Hematopoietic multipotent progenitor cell (in vitro differentiated cells): ENCODE measurements at regions not wholly inside any gene's neighbourhood (a gene's known extent, or its start where the extent isn't known, plus 50 kb on each side); places are given as distances from the start of the nearest gene placed in this dataset.
"Not testable (repeated sequence)": the region's sequence is repeated elsewhere in the genome, so short reads cannot be mapped to it uniquely, and the experiment has no call there.

Source experiments
- DNase-seq, 3 donors: peaks; one replicate each; pipeline ENCODE4 v3.0.0-alpha.2; 2011 to 2015; ENCODE audit warnings: low read depth in 2 of 3, low spot score in 2 of 3

DNA sequence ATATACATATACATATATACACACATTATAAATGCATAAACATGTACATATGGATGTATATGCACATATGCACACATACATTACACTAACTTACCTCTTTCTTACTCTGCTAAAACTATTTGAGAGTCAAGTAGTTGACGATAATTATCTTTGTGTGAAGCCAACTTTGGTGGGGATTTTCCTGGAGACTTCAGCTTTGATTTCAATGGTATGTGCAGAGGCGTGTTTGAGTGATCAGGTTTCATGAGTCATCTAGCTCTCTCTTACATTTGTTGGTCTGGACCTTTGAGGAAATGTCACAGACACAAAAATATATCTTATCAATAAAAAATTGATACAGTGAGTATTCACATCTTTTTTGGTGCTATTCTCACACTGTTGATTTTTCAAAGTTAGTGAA, 769.1 kb upstream of the LUZP2 start:
- no peak for DNase-seq

- DNase-seq: no peak
Measured at GRCh38 chr11:23729088-23729487, 767.8 kb upstream of the LUZP2 start.

- no peak for DNase-seq
Measured at GRCh38 chr11:23730307-23730998, 766.4 kb upstream of the LUZP2 start.

DNA sequence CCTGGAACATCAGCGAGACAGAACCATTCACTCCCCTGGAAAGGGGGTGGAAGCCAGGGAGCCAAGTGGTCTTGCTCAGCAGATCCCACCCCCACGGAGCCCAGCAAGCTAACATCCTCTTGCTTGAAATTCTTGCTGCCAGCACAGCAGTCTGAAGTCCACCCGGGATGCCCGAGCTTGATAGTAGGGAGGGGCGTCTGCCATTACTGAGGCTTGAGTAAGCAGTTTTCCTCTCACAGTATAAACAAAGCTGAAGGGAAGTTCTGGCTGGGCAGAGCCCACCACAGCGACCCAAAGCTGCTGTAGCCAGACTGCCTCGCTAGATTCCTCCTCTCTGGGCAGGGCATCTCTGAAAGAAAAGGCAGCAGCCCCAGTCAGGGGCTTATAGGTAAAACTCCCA, 764.8 kb upstream of the LUZP2 start:
- DNase-seq: no peak

GRCh38 chr11:23746896-23747295, 750.0 kb upstream of the LUZP2 start:
- no peak for DNase-seq

- no peak for DNase-seq
Measured at GRCh38 chr11:23749762-23750430, 747.0 kb upstream of the LUZP2 start.

- no peak for DNase-seq
Measured at GRCh38 chr11:23751280-23751679, 745.6 kb upstream of the LUZP2 start.

GRCh38 chr11:23755076-23755475, 741.8 kb upstream of the LUZP2 start:
- DNase-seq: no peak

- no peak for DNase-seq
Measured at GRCh38 chr11:23755769-23756168, 741.1 kb upstream of the LUZP2 start.

- no peak for DNase-seq
Measured at GRCh38 chr11:23759489-23759888, 737.4 kb upstream of the LUZP2 start.

GRCh38 chr11:23764286-23764685, 732.6 kb upstream of the LUZP2 start:
- DNase-seq: no peak

DNA sequence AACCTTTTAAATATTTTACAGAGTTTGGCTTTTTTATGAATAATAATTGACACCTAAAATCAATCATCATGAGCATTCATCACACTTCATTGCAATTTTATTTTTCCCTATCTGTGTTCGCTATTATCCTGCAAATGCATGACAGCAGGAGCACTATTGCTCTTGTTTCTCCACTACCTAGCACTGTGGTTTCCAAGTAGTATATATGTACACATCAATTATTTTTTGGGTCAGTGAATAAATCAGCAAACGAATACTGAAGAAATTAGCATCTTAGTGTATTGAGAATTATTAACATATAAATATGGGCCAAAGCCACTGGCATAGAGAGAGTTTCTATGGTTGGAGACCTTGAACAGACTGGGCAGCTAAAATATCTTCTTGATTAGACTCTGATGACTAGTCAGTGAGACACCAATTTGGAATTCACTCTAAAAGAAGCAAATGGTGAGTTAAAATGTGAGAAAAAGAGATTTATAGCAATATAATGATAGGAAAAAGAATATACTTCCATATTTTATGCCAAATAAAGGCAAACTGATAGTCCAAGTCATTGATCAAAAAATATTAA, 731.1 kb upstream of the LUZP2 start:
- no peak for DNase-seq

DNA sequence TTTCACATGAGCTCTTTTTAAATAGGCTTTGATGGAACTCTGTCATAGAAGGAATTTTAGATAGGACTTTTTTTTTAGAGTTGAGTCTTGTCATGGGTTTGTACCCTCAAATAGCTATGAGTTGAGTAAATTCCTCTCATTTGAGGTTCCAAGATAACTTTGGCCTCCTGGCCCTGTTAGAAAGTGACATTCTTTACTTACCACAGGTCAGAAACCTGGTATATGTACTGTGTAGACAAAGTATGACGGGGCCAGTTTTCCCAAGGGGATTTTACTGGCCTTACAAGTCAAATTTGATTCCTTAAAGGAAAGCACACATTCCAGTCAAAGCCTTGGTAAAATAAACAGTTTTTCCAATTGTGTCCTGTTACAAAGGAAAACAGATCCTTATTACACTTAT, 729.3 kb upstream of the LUZP2 start:
- no peak for DNase-seq

DNA sequence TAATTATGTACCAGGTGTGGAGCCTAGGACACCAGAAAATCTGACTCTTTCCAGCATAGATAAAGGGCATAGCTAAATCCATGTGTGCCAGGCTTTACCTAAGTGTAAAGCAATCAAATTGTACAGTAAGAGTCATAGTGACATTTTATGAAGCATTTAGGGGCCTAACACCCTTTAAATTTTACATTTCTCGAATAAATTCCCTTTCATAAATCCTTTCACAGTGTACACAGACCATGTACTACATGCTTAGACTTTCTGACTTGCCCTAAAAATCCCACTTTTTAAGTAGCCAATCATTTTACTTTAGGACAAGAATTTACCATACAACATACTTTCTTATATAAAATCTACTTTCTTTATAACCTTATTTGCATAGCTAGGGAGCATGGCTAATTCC, 727.6 kb upstream of the LUZP2 start:
- DNase-seq: no peak

- DNase-seq: no peak
Measured at GRCh38 chr11:23772081-23772480, 724.8 kb upstream of the LUZP2 start.

- DNase-seq: no peak
Measured at GRCh38 chr11:23778971-23779370, 717.9 kb upstream of the LUZP2 start.

GRCh38 chr11:23780231-23780630, 716.6 kb upstream of the LUZP2 start:
- no peak for DNase-seq

DNA sequence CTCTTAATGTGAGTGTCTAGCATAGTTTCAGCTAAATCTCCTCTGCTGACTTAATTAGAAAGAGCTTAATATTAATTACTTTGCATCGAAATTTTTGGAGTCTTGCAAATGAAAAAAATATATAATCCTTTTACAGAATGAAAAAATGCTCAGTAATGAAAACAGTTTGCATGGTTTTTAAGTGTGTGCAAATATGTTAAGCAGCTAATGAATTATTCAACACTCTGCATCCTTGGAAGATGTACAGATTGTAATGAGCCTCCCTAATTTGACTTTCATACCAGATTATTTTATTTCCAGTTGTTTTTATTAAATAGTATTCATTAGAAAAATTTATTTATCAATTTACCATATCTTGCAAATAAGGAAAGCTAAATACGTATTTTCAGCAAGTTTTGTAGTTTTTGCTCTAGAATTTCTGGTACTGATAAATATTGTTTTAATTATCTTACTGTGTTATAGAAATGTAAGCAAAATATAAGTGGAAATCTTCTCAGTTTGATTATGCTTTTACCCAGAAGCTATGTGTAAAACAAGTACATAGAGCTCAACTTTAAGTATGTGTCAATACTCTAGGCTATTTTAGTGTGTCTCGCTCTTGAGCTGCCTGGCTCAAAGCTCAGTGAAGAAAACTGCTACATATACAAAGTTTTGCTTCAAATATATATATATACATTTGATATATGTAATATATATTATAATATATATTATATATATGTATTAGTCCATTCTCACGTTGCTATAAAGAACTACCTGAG, 714.9 kb upstream of the LUZP2 start:
- DNase-seq: no peak

DNA sequence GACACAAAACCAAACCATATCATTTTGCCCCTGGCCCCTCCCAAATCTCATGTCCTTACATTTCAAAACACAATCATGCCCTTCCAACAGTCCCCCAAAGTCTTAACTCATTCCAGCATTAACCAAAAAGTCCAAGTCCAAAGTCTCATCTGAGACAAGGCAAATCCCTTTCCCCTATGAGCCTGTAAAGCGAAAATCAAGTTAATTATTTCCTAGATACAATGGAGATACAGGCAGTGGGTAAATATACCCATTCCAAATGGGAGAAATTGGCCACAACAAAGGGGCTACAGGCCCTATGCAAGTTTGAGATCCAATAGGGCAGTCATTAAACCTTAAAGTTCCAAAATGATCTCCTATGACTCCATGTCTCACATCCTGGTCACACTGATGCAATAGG, 709.9 kb upstream of the LUZP2 start:
- not testable (repeated sequence) for DNase-seq

DNA sequence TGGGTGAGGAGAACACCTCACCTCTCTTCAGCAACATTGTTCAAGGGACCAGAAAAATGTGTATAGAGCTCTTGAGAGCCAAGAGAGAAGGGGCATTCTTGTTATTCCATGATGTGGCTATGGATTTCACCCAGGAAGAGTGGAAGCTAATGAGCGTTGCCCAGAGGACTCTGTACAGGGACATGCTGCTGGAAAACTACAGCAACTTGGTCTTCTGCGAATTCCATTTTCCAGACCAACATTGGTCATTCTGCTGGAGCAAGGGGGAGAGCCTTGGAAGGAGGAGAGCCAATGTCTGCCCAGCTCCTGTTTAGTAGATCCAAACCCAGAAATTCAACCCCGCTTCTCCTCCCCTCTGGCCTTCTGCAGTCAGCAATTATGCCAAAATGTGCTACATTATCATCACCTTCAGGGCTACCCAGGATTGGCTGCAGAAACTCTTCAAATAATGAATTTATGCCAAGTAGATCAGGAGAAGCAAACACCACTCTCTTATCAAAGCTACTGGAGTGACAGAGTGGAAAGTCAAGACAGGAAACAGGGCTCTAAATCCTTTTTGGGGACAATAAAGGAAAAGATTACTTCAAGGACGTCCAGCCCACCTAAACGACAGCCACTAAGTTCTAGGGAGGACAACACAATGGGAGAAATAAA, 707.5 kb upstream of the LUZP2 start:
- DNase-seq: no peak

- DNase-seq: no peak
Measured at GRCh38 chr11:23789938-23790371, 706.9 kb upstream of the LUZP2 start.
